Medulla oblongata (tissue), 1 donor: ENCODE measurements at regions not wholly inside any gene's neighbourhood (a gene's known extent, or its start where the extent isn't known, plus 50 kb on each side); places are given as distances from the start of the nearest gene placed in this dataset.

ENCODE experiments used
- DNase-seq: peaks from one replicate; pipeline ENCODE4 v3.0.0-alpha.2; 2015; ENCODE audit errors: extremely low spot score

GRCh38 chr7:38070718-38071117 is 107.3 kb upstream of the STARD3NL start:
- DNase-seq, result peak; percentile 17

DNA sequence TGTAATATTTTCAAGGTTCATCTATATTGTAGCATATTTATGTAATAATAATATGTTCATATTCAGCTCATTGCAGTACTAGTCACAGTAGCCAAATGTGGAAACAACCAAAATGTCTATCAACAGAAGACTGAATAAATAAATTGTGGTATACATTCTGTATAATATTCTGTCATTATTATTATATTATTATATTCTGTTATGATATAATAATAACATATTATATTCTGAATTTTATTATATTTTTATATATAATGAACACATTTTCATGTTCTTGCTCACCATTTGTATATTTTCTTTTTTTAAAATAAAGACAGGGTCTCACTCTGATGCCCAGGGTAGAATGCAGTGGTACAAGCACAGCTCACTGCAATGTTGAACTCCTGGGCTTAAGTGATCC is 91.2 kb upstream of the STARD3NL start:
- no peak for DNase-seq

DNA sequence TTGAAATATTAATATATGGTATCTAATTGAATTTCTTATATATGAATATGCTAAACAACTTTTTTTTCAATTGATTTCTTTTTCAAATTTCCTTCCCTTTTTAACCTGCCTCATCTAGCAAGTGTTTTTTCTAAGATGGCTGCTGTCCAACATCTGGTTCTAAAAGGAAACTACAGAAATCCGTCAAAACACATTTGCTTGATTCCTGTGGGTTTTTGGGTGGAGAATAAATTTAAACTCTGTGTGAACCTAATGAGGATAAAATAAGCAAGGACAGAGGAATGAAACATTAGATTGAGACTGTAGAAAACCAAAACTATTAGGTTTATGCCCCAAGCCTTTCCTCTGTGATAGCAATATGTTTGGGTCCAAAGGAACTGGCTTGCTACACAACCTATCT is 75.5 kb upstream of the STARD3NL start:
- peak; percentile 35 for DNase-seq

DNA sequence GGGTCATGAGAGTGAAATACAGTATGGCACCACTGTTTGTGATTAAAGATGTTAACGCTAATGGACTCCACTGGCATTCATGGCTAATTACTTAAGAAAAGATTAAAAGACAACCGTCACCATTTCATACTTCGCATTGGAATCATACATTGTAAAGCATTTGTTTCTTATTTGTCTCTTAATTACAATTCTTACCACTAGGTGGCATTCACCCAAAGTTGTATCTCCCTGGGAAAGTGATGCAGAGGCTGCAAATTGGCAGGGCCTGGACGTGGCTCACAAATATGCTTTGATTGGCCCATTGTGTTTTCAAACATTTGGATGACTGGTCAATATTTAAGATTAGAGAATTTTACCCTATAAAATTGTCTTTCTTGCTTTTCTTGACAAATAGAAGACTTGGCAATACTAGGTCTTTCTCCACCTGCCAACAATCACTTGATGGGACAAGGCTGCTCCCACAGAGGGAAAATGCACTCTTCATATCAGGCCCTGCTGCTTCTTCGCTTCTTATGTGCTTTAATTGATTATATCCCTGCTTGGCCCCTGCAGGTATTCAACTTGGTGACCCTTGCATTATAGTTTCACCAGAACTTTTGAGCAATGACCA is 72.1 kb upstream of the STARD3NL start:
- DNase-seq, result peak; percentile 80

GRCh38 chr7:38107486-38107893 is 70.6 kb upstream of the STARD3NL start:
- DNase-seq, result peak; percentile 73

GRCh38 chr7:38112075-38112474 is 66.0 kb upstream of the STARD3NL start:
- DNase-seq, result no peak

DNA sequence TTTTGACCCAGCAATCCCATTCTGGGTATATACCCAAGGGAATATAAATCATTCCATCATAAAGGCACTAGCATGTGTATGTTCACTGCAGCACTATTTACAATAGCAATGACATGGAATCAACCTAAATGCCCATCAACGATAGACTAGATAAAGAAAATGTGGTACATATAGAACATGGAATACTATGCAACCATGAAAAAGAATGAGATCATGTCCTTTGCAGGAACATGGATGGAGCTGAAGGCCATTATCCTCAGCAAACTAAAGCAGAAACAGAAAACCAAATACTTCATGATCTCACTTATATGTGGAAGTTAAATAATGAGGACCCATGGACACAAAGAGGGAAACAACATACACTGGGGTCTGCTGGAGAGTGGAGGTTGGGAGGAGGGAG is 58.0 kb upstream of the STARD3NL start:
- no peak for DNase-seq

DNA sequence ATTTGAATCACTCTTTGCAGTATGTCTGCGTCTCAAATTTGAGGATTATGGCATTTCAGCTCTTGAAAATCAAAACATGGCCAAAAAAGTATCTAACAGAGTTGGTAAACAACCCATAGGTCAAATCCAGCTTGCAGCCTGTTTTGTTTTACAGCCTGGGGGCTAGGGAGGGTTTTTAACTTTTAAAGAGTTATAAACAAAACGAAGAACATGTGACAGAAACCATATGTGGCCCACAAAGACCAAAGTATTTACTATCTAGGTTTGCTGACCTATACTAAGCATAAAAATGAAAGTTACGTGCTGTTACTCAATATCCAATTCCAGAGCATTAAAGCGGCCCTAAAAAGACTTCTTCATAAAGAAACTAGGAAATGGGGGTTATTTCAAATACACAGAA is 55.5 kb upstream of the STARD3NL start:
- DNase-seq, result no peak

DNA sequence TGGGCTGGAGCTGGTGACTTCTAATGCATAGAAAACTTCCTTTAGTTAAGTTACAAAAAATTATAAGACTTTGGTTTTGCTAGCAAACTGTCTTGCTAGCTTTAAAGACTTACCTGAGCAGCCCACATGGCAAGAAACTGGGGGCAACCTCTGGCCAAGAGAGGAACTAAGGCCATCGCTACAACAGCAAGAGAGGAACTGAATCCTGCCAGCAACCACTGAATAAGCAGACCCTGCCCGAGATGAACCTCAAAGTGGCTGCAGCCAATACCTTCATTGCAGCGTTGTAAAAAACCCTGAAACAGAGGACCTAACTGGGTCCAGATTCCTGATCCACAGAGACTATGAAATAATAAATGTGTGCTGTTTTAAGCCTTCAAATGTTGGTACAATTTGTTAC is 54.6 kb upstream of the STARD3NL start:
- DNase-seq, result no peak

DNA sequence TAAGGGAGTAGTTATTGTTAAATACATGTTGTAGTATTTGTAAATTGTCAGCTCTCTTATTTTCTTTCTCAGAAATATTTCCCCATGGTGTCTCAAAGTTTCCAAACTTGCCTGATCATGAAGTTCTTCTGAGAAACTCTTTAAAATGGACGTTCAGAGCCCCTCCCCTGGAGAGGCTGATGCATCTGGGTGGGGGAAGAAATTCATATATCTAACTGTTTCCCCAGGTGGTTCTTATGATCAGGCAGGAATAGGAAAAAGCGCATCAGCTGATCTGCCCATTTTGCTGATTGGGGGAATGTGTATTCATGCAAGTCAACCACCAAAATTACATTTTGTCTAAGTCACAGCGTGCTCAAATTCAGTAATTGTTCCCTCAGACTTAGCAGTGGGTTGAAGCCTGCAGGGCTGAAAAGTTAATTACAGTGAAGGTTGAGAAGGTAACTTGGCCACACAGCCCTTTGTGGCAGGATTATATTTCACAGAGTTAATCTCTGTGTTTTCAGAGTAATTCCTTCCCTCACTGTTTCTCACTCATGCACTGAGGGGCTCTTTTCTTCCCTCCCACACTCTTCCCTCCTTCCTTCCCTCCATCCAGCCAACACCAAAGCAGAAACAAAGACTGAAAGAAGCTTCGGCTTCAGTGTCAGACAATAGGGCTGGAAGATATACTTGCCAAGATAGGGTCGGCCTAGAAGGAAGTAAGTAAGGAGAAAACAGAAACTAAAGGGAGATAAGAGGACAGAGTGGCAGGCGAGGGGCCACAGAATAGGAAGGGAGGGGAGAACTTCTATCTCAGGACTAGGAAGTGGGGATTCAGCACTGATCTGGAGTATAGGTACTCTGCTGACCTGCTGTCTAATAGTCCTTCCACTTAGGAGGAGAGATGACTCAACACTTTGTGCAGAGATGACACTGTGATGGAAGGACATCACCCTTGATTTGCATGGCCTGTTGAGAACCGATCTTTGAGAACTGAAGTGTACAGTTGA is 50.5 kb upstream of the STARD3NL start:
- no peak for DNase-seq
